GM23338 (cell line): ENCODE measurements at regions not wholly inside any gene's neighbourhood (a gene's known extent, or its start where the extent isn't known, plus 50 kb on each side); places are given as distances from the start of the nearest gene placed in this dataset.
A peak's percentile ranks its signal among the peaks of the same experiment; 100 is the strongest.

Experiments
- ATAC-seq: fragments of 200-7000 bp; cut with Tn5 transposase; 3 replicates; pipeline ENCODE4 v1.9.1; 2020
- DNase-seq: peaks from one replicate; pipeline ENCODE4 v3.0.0-alpha.2; 2015; ENCODE audit warnings: low spot score
- H2AFZ ChIP-seq: fragments of 200-600 bp; sonication (generic); 2 replicates; pipeline ENCODE4 v1.8.0; 2016; ENCODE audit warnings: antibody characterized with exemption, mild to moderate bottlenecking, moderate library complexity
- H3F3A ChIP-seq: fragments of 200-600 bp; sonication (generic); replicated peaks from 2 replicates; pipeline ENCODE4 v1.8.0; 2017; ENCODE audit warnings: antibody characterized with exemption, mixed run types, low read depth
- H3K27ac ChIP-seq: fragments of 200-600 bp; sonication (generic); 2 replicates; pipeline ENCODE4 v1.6.1; 2016; ENCODE audit warnings: low read depth
- H3K27me3 ChIP-seq: fragments of 200-600 bp; sonication (generic); 2 replicates; pipeline ENCODE4 v1.8.0; 2016; ENCODE audit warnings: mild to moderate bottlenecking, mixed run types, moderate library complexity; ENCODE audit not compliant: insufficient read depth
- H3K36me3 ChIP-seq: fragments of 200-600 bp; sonication (generic); 2 replicates; pipeline ENCODE4 v1.8.0; 2016; ENCODE audit warnings: mild to moderate bottlenecking; ENCODE audit not compliant: insufficient read depth
- H3K4me1 ChIP-seq: fragments of 200-600 bp; sonication (generic); 2 replicates; pipeline ENCODE4 v1.8.0; 2016; ENCODE audit warnings: mild to moderate bottlenecking, moderate library complexity; ENCODE audit not compliant: insufficient read depth
- H3K4me2 ChIP-seq: fragments of 200-600 bp; sonication (generic); 2 replicates; pipeline ENCODE4 v1.7.1; 2017; ENCODE audit warnings: mixed run types
- H3K4me3 ChIP-seq: fragments of 200-600 bp; sonication (generic); 2 replicates; pipeline ENCODE4 v1.6.1; 2016; ENCODE audit warnings: mixed run types
- H3K79me2 ChIP-seq: fragments of 200-600 bp; sonication (generic); replicated peaks from 2 replicates; pipeline ENCODE4 v1.8.0; 2017; ENCODE audit warnings: mild to moderate bottlenecking; ENCODE audit not compliant: insufficient read depth
- H3K9me2 ChIP-seq: fragments of 200-600 bp; sonication (generic); 2 replicates; pipeline ENCODE4 v1.8.0; 2017; ENCODE audit not compliant: insufficient read depth
- H4K20me1 ChIP-seq: fragments of 200-600 bp; sonication (generic); replicated peaks from 2 replicates; pipeline ENCODE4 v1.8.0; 2017; ENCODE audit warnings: mild to moderate bottlenecking; ENCODE audit not compliant: insufficient read depth
- H3K27ac Mint-ChIP-seq: 2 replicates; pipeline ENCODE4 v1.8.0; 2020; ENCODE audit warnings: inconsistent platforms, mild to moderate bottlenecking, moderate library complexity, mixed read lengths
- H3K27me3 Mint-ChIP-seq: 3 replicates; pipeline ENCODE4 v1.8.0; 2022; ENCODE audit warnings: low read depth, mild to moderate bottlenecking, moderate library complexity, mixed read lengths, inconsistent platforms; ENCODE audit not compliant: insufficient read depth, poor library complexity
- H3K36me3 Mint-ChIP-seq: 3 replicates; pipeline ENCODE4 v1.8.0; 2021; ENCODE audit warnings: low read depth, mild to moderate bottlenecking, inconsistent platforms, moderate library complexity, mixed read lengths
- H3K4me1 Mint-ChIP-seq: 3 replicates; pipeline ENCODE4 v1.8.0; 2020; ENCODE audit warnings: mild to moderate bottlenecking, inconsistent platforms, mixed read lengths
- H3K4me3 Mint-ChIP-seq: 3 replicates; pipeline ENCODE4 v1.8.0; 2021; ENCODE audit warnings: moderate library complexity, mild to moderate bottlenecking, inconsistent platforms, mixed read lengths
- H3K9me3 Mint-ChIP-seq: 3 replicates; pipeline ENCODE4 v1.8.0; 2020; ENCODE audit warnings: moderate library complexity, mild to moderate bottlenecking, inconsistent platforms, mixed read lengths
- CREB1 ChIP-seq: fragments of 250-450 bp; sonication (Bioruptor Pico); IDR thresholded peaks from 2 replicates; pipeline ENCODE4 v1.5.0; 2020; ENCODE audit warnings: low read depth, mild to moderate bottlenecking, moderate library complexity
- CTCF ChIP-seq, 2 experiments: fragments of 200-600 bp in 1 of 2; sonication (generic) in 1 of 2; conservative IDR thresholded peaks; 2 replicates each; pipeline versions ENCODE4 v1.5.1 to v1.6.1; 2016 to 2017; ENCODE audit warnings: antibody characterized with exemption in 2 of 2, low read depth in 2 of 2, mild to moderate bottlenecking in 2 of 2, moderate library complexity in 1 of 2
- EZH2phosphoT487 ChIP-seq: fragments of 200-600 bp; sonication (generic); IDR thresholded peaks from one replicate; pipeline ENCODE4 v1.8.1; 2018; ENCODE audit warnings: antibody characterized with exemption; ENCODE audit not compliant: unreplicated experiment
- JUNB ChIP-seq: IDR thresholded peaks from one replicate; pipeline ENCODE4 v1.6.1; 2016; ENCODE audit warnings: antibody characterized with exemption; ENCODE audit not compliant: unreplicated experiment
- NANOG ChIP-seq: IDR thresholded peaks from 2 replicates; pipeline ENCODE4 v1.6.1; 2016; ENCODE audit warnings: antibody characterized with exemption, borderline replicate concordance
- POLR2AphosphoS5 ChIP-seq: IDR thresholded peaks from 2 replicates; pipeline ENCODE4 v1.6.1; 2016; ENCODE audit warnings: antibody characterized with exemption, low read depth
- REST ChIP-seq: IDR thresholded peaks from one replicate; pipeline ENCODE4 v1.6.1; 2018; ENCODE audit warnings: antibody characterized with exemption; ENCODE audit not compliant: unreplicated experiment
- STAT1 ChIP-seq: IDR thresholded peaks from one replicate; pipeline ENCODE4 v1.6.1; 2016; ENCODE audit warnings: antibody characterized with exemption; ENCODE audit not compliant: unreplicated experiment
- ZNF114 ChIP-seq: fragments of 250-450 bp; sonication (Bioruptor Pico); IDR thresholded peaks from 2 replicates; pipeline ENCODE4 v1.5.0; 2020; ENCODE audit warnings: mild to moderate bottlenecking, moderate library complexity
- ZNF331 ChIP-seq: fragments of 250-450 bp; sonication (Bioruptor Pico); IDR thresholded peaks from 2 replicates; pipeline ENCODE4 v1.5.0; 2020; ENCODE audit warnings: low read depth, mild to moderate bottlenecking, moderate library complexity
- ZNF462 ChIP-seq: fragments of 250-450 bp; sonication (Bioruptor Pico); IDR thresholded peaks from 2 replicates; pipeline ENCODE4 v1.5.0; 2020; ENCODE audit warnings: mild to moderate bottlenecking, moderate library complexity

GRCh38 chr9:78970375-78970774, 601.4 kb upstream of the TLE4 start:
- H2AFZ ChIP-seq, result no peak overlapping the region
- Mint-ChIP-seq H3K4me1 (peaks cover 53% of the 10 kb centered on the region), H3K36me3 (peaks cover 14% of the 10 kb centered on the region; the same call in 2 of the 3 replicates), H3K4me3 (no peak overlapping the region), H3K9me3 (peaks cover 14% of the 10 kb centered on the region), H3K27ac (peak overlapping the region; percentile 92), H3K27me3 (peaks cover 2% of the 10 kb centered on the region)
- no peaks in the 10 kb centered on the region for H4K20me1 ChIP-seq
- H3K4me1 ChIP-seq, result peaks cover 52% of the 10 kb centered on the region
- ATAC-seq, result no peak
- peak overlapping the region; percentile 44 for H3K4me2 ChIP-seq
- no peaks in the 10 kb centered on the region for H3F3A ChIP-seq
- TF ChIP-seq NANOG, result peak; percentile 25; the same call in 1 of the 2 replicates
- TF ChIP-seq REST, result no peak
- H3K27me3 ChIP-seq, result no peaks in the 10 kb centered on the region
- no peak for DNase-seq
- no peak overlapping the region for H3K4me3 ChIP-seq
- H3K79me2 ChIP-seq, result no peaks in the 10 kb centered on the region
- H3K27ac ChIP-seq, result 0 out of 2 replicates have a peak overlapping the region, but pooled peaks have one; percentile 7
- peaks cover 4% of the 10 kb centered on the region; the same call in 1 of the 2 replicates for H3K36me3 ChIP-seq
- peaks cover 7% of the 10 kb centered on the region; the same call in 1 of the 2 replicates for H3K9me2 ChIP-seq

- peaks cover 2% of the 10 kb centered on the region for H3K27me3 Mint-ChIP-seq
- H3K9me2 ChIP-seq, result no peaks in the 10 kb centered on the region
- 0 out of 2 replicates have a peak overlapping the region, but pooled peaks have one; percentile 7 for H3K4me3 ChIP-seq
- H4K20me1 ChIP-seq, result no peaks in the 10 kb centered on the region
- peaks cover 14% of the 10 kb centered on the region; the same call in 2 of the 3 replicates for H3K36me3 Mint-ChIP-seq
- peak overlapping the region; percentile 23; the same call in 2 of the 3 replicates for H3K4me3 Mint-ChIP-seq
- ATAC-seq, result peak; percentile 45; the same call in 2 of the 3 replicates
- peaks cover 58% of the 10 kb centered on the region for H3K4me1 Mint-ChIP-seq
- peaks cover 14% of the 10 kb centered on the region for H3K9me3 Mint-ChIP-seq
- H3F3A ChIP-seq, result no peaks in the 10 kb centered on the region
- H3K4me2 ChIP-seq, result peak overlapping the region; percentile 44
- H3K27me3 ChIP-seq, result no peaks in the 10 kb centered on the region
- H3K36me3 ChIP-seq, result peaks cover 4% of the 10 kb centered on the region; the same call in 1 of the 2 replicates
- peak overlapping the region; percentile 64 for H3K27ac ChIP-seq
- H2AFZ ChIP-seq, result no peak overlapping the region
- H3K79me2 ChIP-seq, result no peaks in the 10 kb centered on the region
- peak overlapping the region; percentile 90 for H3K27ac Mint-ChIP-seq
- DNase-seq, result peak; percentile 20
- peaks cover 64% of the 10 kb centered on the region for H3K4me1 ChIP-seq
- no peak for TF ChIP-seq EZH2phosphoT487
- TF ChIP-seq ZNF462 (CRISPR knock-in tag), result no peak
- TF ChIP-seq ZNF114 (CRISPR knock-in tag), result no peak
- no peak for TF ChIP-seq JUNB
- TF ChIP-seq STAT1, result no peak
- no peak for TF ChIP-seq POLR2AphosphoS5
- no peak for TF ChIP-seq CREB1 (CRISPR knock-in tag)
- no peak for TF ChIP-seq NANOG
- no peak for TF ChIP-seq ZNF331 (CRISPR knock-in tag)
- no peak for TF ChIP-seq CTCF (conservative IDR thresholded peaks at IDR 0.05; ENCODE audit: low read depth in 2 of 2)
These were observed 600.2 kb upstream of the TLE4 start for GRCh38 chr9:78971540-78971939.
